ENCODE measurements at regions not wholly inside any gene's neighbourhood (a gene's known extent, or its start where the extent isn't known, plus 50 kb on each side); places are given as distances from the start of the nearest gene placed in this dataset.

GRCh38 chr4:97412331-97412730, 730.9 kb downstream of the STPG2 start:
- H3K4me1 Mint-ChIP-seq = no peaks in the 10 kb centered on the region
- Histone ChIP-seq H2AFZ (no peak overlapping the region), H3K79me2 (replicated peaks; ENCODE audit: insufficient read depth) (no peaks in the 10 kb centered on the region), H3K4me3 (no peak overlapping the region), H3K27me3 (ENCODE audit: insufficient read depth) (no peaks in the 10 kb centered on the region), H3F3A (replicated peaks; ENCODE audit: low read depth) (no peaks in the 10 kb centered on the region), H3K4me2 (no peak overlapping the region), H3K4me1 (ENCODE audit: insufficient read depth) (no peaks in the 10 kb centered on the region), H4K20me1 (replicated peaks; ENCODE audit: insufficient read depth) (no peaks in the 10 kb centered on the region), H3K27ac (ENCODE audit: low read depth) (no peak overlapping the region), H3K36me3 (ENCODE audit: insufficient read depth) (peaks cover 5% of the 10 kb centered on the region; the same call in 1 of the 2 replicates), H3K9me2 (ENCODE audit: insufficient read depth) (no peaks in the 10 kb centered on the region; the same call in 1 of the 2 replicates)
- no peak for TF ChIP-seq STAT1 (IDR thresholded peaks at IDR 0.05; ENCODE audit: unreplicated experiment)
- no peak for TF ChIP-seq CREB1 (CRISPR knock-in tag; IDR thresholded peaks at IDR 0.05; ENCODE audit: low read depth)
- H3K4me3 Mint-ChIP-seq = no peak overlapping the region
- no peaks in the 10 kb centered on the region for H3K27me3 Mint-ChIP-seq (ENCODE audit: insufficient read depth, low read depth, poor library complexity)
- ATAC-seq (no peak), DNase-seq (ENCODE audit: low spot score) (no peak)
- no peaks in the 10 kb centered on the region for H3K36me3 Mint-ChIP-seq (ENCODE audit: low read depth)
- no peak overlapping the region for H3K27ac Mint-ChIP-seq
- peaks cover 5% of the 10 kb centered on the region; the same call in 2 of the 3 replicates for H3K9me3 Mint-ChIP-seq

- Histone ChIP-seq H3K9me2 (ENCODE audit: insufficient read depth) (no peaks in the 10 kb centered on the region; the same call in 1 of the 2 replicates), H3F3A (replicated peaks; ENCODE audit: low read depth) (no peaks in the 10 kb centered on the region), H3K27me3 (ENCODE audit: insufficient read depth) (no peaks in the 10 kb centered on the region), H2AFZ (no peak overlapping the region), H3K36me3 (ENCODE audit: insufficient read depth) (peaks cover 5% of the 10 kb centered on the region; the same call in 1 of the 2 replicates), H3K4me1 (ENCODE audit: insufficient read depth) (no peaks in the 10 kb centered on the region), H3K27ac (ENCODE audit: low read depth) (no peak overlapping the region), H3K79me2 (replicated peaks; ENCODE audit: insufficient read depth) (no peaks in the 10 kb centered on the region), H4K20me1 (replicated peaks; ENCODE audit: insufficient read depth) (no peaks in the 10 kb centered on the region), H3K4me2 (no peak overlapping the region), H3K4me3 (no peak overlapping the region)
- Mint-ChIP-seq H3K4me1 (no peaks in the 10 kb centered on the region), H3K9me3 (peaks cover 18% of the 10 kb centered on the region), H3K4me3 (no peak overlapping the region), H3K36me3 (ENCODE audit: low read depth) (peaks cover 10% of the 10 kb centered on the region; the same call in 2 of the 3 replicates), H3K27me3 (ENCODE audit: insufficient read depth, low read depth, poor library complexity) (no peaks in the 10 kb centered on the region), H3K27ac (no peak overlapping the region)
- DNase-seq (ENCODE audit: low spot score) (no peak), ATAC-seq (no peak)
- TF ChIP-seq CTCF (conservative IDR thresholded peaks at IDR 0.05; ENCODE audit: low read depth in 2 of 2) = no peak
- TF ChIP-seq EZH2phosphoT487 (IDR thresholded peaks at IDR 0.05; ENCODE audit: unreplicated experiment) = no peak
- no peak for TF ChIP-seq EZH2 (IDR thresholded peaks at IDR 0.05; ENCODE audit: low read depth, unreplicated experiment)
- TF ChIP-seq STAT1 (IDR thresholded peaks at IDR 0.05; ENCODE audit: unreplicated experiment) = no peak
- no peak for TF ChIP-seq ZNF331 (CRISPR knock-in tag; IDR thresholded peaks at IDR 0.05; ENCODE audit: low read depth)
- TF ChIP-seq ZNF462 (CRISPR knock-in tag; IDR thresholded peaks at IDR 0.05) = no peak
- no peak for TF ChIP-seq JUNB (IDR thresholded peaks at IDR 0.05; ENCODE audit: unreplicated experiment)
- no peak for TF ChIP-seq ETS1 (IDR thresholded peaks at IDR 0.05)
Observed at GRCh38 chr4:97414161-97414560, 729.1 kb downstream of the STPG2 start.

Data from GM23338 (cell line).